ENCODE measurements at regions not wholly inside any gene's neighbourhood (a gene's known extent, or its start where the extent isn't known, plus 50 kb on each side); places are given as distances from the start of the nearest gene placed in this dataset.

DNA sequence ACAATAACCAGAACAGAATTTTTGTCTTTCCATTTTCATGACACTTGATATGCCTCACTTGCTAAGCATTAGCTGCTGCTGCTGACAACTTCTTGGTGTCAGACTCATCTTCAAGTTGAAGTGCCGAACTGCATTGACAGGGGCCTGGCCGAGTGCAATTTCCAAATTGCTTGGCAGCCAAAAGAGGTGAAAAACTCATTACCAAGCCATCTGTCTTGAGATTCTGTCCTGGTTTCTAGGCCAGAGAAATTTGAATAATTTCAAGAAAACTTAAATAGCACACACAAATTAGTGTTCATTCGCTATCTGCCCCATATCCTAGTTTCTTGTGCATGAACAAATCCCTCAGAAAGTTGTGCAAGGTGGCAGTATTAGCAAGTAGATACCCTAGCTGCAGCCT is 165.3 kb upstream of the RASSF8 start:
- Histone ChIP-seq H3K9me3 (no peaks in the 10 kb centered on the region), H3K27ac (no peak overlapping the region), H3K27me3 (no peaks in the 10 kb centered on the region), H3K4me3 (no peak overlapping the region), H3K4me1 (no peaks in the 10 kb centered on the region), H3K36me3 (no peaks in the 10 kb centered on the region)
- TF ChIP-seq POLR2A (IDR thresholded peaks at IDR 0.05), result no peak
- TF ChIP-seq, protein P1, sequence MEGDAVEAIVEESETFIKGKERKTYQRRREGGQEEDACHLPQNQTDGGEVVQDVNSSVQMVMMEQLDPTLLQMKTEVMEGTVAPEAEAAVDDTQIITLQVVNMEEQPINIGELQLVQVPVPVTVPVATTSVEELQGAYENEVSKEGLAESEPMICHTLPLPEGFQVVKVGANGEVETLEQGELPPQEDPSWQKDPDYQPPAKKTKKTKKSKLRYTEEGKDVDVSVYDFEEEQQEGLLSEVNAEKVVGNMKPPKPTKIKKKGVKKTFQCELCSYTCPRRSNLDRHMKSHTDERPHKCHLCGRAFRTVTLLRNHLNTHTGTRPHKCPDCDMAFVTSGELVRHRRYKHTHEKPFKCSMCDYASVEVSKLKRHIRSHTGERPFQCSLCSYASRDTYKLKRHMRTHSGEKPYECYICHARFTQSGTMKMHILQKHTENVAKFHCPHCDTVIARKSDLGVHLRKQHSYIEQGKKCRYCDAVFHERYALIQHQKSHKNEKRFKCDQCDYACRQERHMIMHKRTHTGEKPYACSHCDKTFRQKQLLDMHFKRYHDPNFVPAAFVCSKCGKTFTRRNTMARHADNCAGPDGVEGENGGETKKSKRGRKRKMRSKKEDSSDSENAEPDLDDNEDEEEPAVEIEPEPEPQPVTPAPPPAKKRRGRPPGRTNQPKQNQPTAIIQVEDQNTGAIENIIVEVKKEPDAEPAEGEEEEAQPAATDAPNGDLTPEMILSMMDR (IDR thresholded peaks at IDR 0.05 in 4 of 5, conservative IDR thresholded peaks at IDR 0.05 in 1 of 5), result no peak
- intact Hi-C loops (cut with DNase I; ENCODE audit: low total_unique reads), result no loop called here
- ATAC-seq, result no peak
- no peak for DNase-seq
- in situ Hi-C loops (cut with MboI; ENCODE audit: low sequenced_read_pairs in 4 of 4), result no loop called here

DNA sequence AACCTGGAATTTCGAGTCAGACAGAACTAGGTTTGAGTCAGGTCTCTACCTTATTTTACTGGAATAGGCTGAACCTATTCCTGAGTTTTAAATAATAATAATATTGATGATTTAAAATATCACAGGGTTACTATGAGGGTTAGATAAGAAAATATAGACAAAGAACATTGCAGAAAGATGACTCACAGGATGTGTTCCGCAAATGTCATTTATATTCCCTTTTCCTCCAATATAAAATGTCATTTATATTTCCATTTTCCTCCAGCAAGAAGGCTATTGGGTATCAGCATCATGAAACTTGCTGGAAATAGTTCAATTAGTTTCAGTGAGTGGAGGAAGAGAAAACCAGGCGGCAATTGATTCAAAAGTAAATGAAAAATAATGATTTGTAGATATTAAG is 163.9 kb upstream of the RASSF8 start:
- ATAC-seq (no peak), DNase-seq (no peak)
- Histone ChIP-seq H3K27me3 (no peaks in the 10 kb centered on the region), H3K9me3 (no peaks in the 10 kb centered on the region), H3K27ac (no peak overlapping the region), H3K4me3 (no peak overlapping the region), H3K36me3 (no peaks in the 10 kb centered on the region), H3K4me1 (no peaks in the 10 kb centered on the region)
- in situ Hi-C loops (cut with MboI; ENCODE audit: low sequenced_read_pairs in 4 of 4), result no loop called here
- intact Hi-C loops (cut with DNase I; ENCODE audit: low total_unique reads), result no loop called here
- no peak for TF ChIP-seq POLR2A (IDR thresholded peaks at IDR 0.05)
- TF ChIP-seq, protein P1 (IDR thresholded peaks at IDR 0.05 in 4 of 5, conservative IDR thresholded peaks at IDR 0.05 in 1 of 5), result no peak

DNA sequence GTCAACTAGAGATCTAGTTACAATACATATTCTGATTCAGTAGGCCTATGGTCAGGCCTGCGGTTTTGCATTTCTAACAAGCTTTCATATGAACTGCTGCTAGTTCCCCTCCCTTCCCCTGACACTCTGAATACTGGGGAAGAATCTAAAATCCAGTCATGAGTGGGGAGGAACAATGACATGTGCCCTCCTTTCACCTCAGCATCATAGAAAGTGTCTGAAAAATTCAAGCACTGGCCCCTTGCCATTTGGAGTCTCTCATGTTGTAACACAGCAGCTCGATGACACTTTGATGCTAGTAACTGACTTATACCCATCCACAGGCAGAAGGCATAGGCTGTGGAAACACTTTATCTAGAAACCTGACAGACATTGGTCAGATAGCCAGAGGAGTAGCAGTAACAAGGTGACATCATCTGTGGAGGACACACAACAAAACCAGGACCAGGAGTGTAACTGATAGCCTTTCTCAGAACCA is 161.9 kb upstream of the RASSF8 start:
- DNase-seq (no peak), ATAC-seq (no peak)
- H3K36me3 ChIP-seq, result no peaks in the 10 kb centered on the region
- no peak overlapping the region for H3K27ac ChIP-seq
- in situ Hi-C loops (cut with MboI; ENCODE audit: low sequenced_read_pairs in 4 of 4) (no loop called here), intact Hi-C loops (cut with DNase I; ENCODE audit: low total_unique reads) (no loop called here)
- no peaks in the 10 kb centered on the region for H3K27me3 ChIP-seq
- no peaks in the 10 kb centered on the region for H3K9me3 ChIP-seq
- no peak overlapping the region for H3K4me3 ChIP-seq
- TF ChIP-seq, protein P1 (IDR thresholded peaks at IDR 0.05 in 4 of 5, conservative IDR thresholded peaks at IDR 0.05 in 1 of 5), result no peak
- no peak for TF ChIP-seq POLR2A (IDR thresholded peaks at IDR 0.05)
- H3K4me1 ChIP-seq, result no peaks in the 10 kb centered on the region

DNA sequence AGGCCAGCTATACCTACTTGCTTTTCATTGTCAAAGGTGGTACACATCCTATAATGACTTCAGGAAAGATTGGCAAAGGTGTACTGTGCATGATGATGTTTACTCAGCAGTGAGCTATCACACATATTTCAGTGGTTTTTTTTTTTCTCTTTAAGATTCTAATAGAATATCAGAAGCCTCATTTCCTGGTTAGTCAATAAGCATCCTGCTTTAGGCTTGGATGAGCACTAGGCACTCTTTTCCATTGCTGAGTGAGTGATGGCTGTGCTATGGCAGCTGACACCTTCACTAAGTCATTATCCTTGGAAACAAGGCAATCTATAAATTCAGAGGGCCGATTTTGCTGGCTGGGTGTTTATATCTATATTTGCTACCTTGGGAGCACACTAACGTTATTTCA is 161.1 kb upstream of the RASSF8 start:
- Histone ChIP-seq H3K9me3 (no peaks in the 10 kb centered on the region), H3K27ac (no peak overlapping the region), H3K36me3 (no peaks in the 10 kb centered on the region), H3K27me3 (no peaks in the 10 kb centered on the region), H3K4me3 (no peak overlapping the region), H3K4me1 (no peaks in the 10 kb centered on the region)
- in situ Hi-C loops (cut with MboI; ENCODE audit: low sequenced_read_pairs in 4 of 4), result no loop called here
- TF ChIP-seq, protein P1 (IDR thresholded peaks at IDR 0.05 in 4 of 5, conservative IDR thresholded peaks at IDR 0.05 in 1 of 5), result no peak
- TF ChIP-seq POLR2A (IDR thresholded peaks at IDR 0.05), result no peak
- DNase-seq (no peak), ATAC-seq (no peak)
- intact Hi-C loops (cut with DNase I; ENCODE audit: low total_unique reads), result no loop called here

DNA sequence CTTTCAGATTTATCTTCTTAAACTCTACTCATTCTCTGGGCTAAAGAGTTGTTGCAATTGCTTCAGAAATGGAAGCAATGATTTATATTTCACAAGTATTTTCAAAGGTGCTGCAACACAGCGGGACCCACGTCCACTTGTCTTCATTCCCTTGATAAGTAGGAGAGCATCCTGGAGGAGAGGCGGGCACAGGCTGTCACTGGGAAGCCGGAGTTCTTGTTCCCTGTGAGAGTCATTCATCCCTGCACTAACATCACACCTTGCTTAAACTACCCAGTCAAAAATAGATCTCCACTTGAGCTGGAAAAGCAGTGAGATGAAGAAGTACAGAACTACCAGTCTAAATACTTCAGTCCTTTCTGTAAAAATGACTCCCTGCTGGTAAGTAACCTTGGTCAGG is 160.5 kb upstream of the RASSF8 start:
- ATAC-seq (no peak), DNase-seq (no peak)
- Histone ChIP-seq H3K4me3 (no peak overlapping the region), H3K4me1 (no peaks in the 10 kb centered on the region), H3K36me3 (no peaks in the 10 kb centered on the region), H3K27ac (no peak overlapping the region), H3K27me3 (no peaks in the 10 kb centered on the region), H3K9me3 (no peaks in the 10 kb centered on the region)
- in situ Hi-C loops (cut with MboI; ENCODE audit: low sequenced_read_pairs in 4 of 4) (no loop called here), intact Hi-C loops (cut with DNase I; ENCODE audit: low total_unique reads) (no loop called here)
- TF ChIP-seq, protein P1 (IDR thresholded peaks at IDR 0.05 in 4 of 5, conservative IDR thresholded peaks at IDR 0.05 in 1 of 5), result no peak
- no peak for TF ChIP-seq POLR2A (IDR thresholded peaks at IDR 0.05)

Data from gastrocnemius medialis (tissue), 4 donors.